ENCODE measurements at regions not wholly inside any gene's neighbourhood (a gene's known extent, or its start where the extent isn't known, plus 50 kb on each side); places are given as distances from the start of the nearest gene placed in this dataset.
"Not testable (repeated sequence)": the region's sequence is repeated elsewhere in the genome, so short reads cannot be mapped to it uniquely, and the experiment has no call there.

DNA sequence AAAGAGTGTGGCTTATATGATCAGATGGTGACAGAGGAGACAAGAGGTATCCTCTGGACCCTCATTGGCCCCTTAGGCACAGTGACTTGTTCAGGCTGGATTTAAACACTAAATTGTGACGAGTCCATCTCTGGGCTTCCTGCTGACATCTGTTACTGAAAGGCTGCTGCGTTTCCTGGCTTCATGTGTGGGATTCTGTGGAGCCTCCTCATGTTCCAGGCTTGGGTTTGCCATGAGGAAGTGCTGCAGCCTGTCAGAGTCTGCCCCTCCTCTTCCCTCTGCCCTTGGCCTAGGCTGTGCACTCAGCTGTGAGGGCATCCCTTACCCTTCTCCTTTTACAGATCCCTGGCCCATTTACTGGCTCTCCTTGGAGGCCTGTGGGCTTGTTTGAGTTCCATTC lies 159.1 kb upstream of the TTC29 start:
- DNase-seq (ENCODE audit: low read depth) = no peak
- TF ChIP-seq, protein P1, sequence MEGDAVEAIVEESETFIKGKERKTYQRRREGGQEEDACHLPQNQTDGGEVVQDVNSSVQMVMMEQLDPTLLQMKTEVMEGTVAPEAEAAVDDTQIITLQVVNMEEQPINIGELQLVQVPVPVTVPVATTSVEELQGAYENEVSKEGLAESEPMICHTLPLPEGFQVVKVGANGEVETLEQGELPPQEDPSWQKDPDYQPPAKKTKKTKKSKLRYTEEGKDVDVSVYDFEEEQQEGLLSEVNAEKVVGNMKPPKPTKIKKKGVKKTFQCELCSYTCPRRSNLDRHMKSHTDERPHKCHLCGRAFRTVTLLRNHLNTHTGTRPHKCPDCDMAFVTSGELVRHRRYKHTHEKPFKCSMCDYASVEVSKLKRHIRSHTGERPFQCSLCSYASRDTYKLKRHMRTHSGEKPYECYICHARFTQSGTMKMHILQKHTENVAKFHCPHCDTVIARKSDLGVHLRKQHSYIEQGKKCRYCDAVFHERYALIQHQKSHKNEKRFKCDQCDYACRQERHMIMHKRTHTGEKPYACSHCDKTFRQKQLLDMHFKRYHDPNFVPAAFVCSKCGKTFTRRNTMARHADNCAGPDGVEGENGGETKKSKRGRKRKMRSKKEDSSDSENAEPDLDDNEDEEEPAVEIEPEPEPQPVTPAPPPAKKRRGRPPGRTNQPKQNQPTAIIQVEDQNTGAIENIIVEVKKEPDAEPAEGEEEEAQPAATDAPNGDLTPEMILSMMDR (IDR thresholded peaks at IDR 0.05; ENCODE audit: low read length, missing control alignments) = no peak

DNA sequence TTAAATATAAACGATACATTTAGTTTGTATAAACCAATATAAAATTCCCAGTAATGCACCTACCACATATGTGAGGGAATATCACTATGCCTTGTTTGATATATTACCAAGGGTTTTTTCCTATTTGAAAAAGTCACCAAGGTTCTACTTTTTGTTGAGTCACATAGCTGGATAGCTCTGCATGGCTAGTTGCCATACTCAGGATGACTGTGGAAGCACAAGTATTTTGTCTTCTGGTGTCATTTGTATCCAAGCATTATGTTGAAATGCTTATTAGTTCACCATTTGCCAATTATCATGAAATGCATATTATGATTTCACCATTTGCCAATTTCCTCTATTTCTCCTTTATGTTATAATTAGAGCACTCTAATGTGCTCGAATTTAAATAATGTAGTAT lies 162.7 kb upstream of the TTC29 start:
- peak; percentile 44 for DNase-seq (ENCODE audit: low read depth)
- TF ChIP-seq, protein P1 (IDR thresholded peaks at IDR 0.05; ENCODE audit: low read length, missing control alignments) = no peak
- no peak overlapping the region for H3K4me3 ChIP-seq (replicated peaks; ENCODE audit: low read depth, low read length)

More for the DNA sequence above, 159.1 kb upstream of the TTC29 start:
- H3K4me3 ChIP-seq (replicated peaks; ENCODE audit: low read depth, low read length) = no peak overlapping the region

DNA sequence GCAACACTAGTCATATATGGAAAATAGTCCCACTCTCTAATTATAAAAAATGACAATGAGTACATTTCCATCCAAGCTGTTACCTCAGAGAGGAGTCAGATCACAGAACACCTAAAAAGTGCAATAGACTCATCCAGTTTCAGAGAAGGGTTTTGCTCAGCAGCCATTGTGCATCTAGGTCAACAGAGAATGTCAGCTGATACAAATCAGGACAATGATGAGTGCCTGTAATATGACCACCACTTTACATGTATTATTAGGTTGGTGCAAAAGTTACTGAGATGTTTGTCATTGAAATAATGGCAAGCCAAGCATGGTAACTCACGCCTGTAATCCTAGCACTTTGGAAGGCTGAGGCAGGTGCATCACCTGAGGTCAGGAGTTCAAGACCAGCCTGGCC lies 164.1 kb upstream of the TTC29 start:
- H3K4me3 ChIP-seq (replicated peaks; ENCODE audit: low read depth, low read length) = no peak overlapping the region
- DNase-seq (ENCODE audit: low read depth) = no peak
- TF ChIP-seq, protein P1 (IDR thresholded peaks at IDR 0.05; ENCODE audit: low read length, missing control alignments) = no peak

DNA sequence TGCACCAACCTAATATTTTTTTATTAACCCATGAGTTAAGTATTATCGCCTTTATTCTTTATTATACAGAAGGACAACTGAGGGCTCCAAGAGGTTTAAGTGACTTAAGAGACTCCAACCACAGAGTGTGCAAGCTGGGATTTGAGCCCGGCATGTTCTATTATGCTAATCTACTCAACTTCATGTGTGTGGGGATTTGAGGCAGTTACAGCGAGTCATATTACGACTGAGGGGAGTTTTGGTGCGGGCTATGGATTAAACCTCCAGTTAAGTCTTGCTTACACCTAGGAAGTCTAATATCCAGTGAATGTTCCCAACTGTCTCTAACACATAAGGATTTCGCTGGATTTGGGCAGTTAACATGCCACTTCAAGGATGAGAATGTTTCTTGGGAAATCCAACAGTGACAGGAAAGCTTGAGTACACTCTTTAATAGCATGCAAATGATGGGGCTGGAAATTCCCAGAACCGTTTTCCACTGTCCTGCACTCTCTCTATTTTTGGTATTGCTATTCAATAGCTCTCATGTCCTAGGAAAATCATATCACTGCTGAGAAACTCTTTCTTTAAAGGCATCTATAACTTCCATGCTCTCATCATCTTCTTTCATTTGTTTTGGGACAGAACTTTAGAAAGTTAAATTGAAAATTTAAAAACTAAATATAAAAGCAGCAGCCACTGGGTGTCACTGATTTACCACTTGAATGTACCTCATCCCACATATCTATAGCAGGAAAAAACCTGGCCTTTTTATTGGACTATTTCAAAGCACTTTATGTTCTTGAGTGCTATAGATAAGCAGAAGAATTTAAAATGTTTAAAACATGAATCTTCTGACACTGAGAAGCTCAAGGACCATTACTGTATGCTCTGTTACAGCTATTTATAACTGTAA lies 165.1 kb upstream of the TTC29 start:
- peak; percentile 64 for DNase-seq (ENCODE audit: low read depth)
- TF ChIP-seq, protein P1 (IDR thresholded peaks at IDR 0.05; ENCODE audit: low read length, missing control alignments) = peak; percentile 29

DNA sequence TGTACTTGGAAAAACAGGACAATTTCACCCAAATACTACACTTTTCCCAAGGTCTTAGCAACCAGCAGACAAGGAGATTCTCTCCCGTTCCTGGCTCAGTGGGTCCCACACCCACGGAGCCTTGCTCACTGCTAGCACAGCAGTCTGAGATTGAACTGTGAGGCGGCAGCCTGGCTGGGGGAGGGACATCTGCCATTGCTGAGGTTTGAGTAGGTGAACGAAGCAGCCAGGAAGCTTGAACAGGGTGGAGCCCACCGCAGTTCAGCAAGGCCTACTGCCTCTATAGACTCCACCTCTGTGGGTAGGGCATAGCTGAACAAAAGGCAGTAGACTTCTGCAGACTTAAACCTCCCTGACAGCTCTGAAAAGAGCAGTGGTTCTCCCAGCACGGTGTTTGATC lies 166.5 kb upstream of the TTC29 start:
- H3K4me3 ChIP-seq (replicated peaks; ENCODE audit: low read depth, low read length); DNase-seq (ENCODE audit: low read depth): not testable (repeated sequence)

More for the DNA sequence above, 165.1 kb upstream of the TTC29 start:
- H3K4me3 ChIP-seq (replicated peaks; ENCODE audit: low read depth, low read length) = no peak overlapping the region

DNA sequence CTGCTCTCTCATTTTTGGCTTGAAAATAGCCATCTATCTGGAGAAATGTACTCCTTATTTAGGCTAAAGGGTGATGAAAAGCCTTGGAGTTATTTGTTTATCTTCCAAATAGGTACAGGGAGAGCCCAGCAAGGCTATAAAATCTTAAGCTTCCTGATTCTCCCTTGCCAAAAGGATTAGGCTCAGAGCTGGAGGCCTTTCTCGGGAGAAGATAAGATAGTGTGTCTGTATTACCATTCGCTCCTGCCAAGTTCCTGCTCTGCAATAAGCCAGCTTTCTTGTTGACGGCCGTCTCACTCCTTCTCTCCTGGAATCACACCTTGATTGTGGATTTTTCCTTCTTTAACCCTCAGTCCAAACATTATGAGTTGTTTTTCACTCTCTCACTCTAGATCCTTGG lies 171.8 kb upstream of the TTC29 start:
- TF ChIP-seq, protein P1 (IDR thresholded peaks at IDR 0.05; ENCODE audit: low read length, missing control alignments) = no peak
- no peak overlapping the region for H3K4me3 ChIP-seq (replicated peaks; ENCODE audit: low read depth, low read length)
- DNase-seq (ENCODE audit: low read depth) = peak; percentile 66

DNA sequence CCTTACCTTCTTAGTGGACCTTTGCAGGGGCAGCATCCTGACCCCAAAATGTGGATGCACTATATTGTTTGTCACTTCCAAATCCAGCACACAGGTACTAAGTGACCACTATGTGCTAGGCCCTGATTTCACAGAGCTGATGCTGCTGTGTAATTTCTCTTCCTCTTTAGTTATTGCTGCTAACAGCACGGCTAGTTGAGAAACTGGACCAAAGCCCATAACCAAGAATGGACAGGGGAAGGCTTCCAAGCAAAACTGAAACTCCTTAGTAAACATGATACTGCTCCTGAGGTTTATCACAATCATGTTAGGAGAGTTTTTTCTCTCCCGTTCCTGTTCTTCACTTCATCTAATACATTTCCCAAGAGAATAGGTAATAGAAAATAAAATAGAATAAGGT lies 172.9 kb upstream of the TTC29 start:
- peak; percentile 77 for DNase-seq (ENCODE audit: low read depth)
- TF ChIP-seq, protein P1 (IDR thresholded peaks at IDR 0.05; ENCODE audit: low read length, missing control alignments) = no peak
- H3K4me3 ChIP-seq (replicated peaks; ENCODE audit: low read depth, low read length) = no peak overlapping the region
